NCI-H2171 treated with DMSO at 0.1 percent for 48 hours (cell line): ENCODE measurements at regions not wholly inside any gene's neighbourhood (a gene's known extent, or its start where the extent isn't known, plus 50 kb on each side); places are given as distances from the start of the nearest gene placed in this dataset.
"Not testable (repeated sequence)": the region's sequence is repeated elsewhere in the genome, so short reads cannot be mapped to it uniquely, and the experiment has no call there.

Experiments
- DNase-seq: peaks from one replicate; lab custom pipeline; 2025; lab: John Stamatoyannopoulos, UW

DNA sequence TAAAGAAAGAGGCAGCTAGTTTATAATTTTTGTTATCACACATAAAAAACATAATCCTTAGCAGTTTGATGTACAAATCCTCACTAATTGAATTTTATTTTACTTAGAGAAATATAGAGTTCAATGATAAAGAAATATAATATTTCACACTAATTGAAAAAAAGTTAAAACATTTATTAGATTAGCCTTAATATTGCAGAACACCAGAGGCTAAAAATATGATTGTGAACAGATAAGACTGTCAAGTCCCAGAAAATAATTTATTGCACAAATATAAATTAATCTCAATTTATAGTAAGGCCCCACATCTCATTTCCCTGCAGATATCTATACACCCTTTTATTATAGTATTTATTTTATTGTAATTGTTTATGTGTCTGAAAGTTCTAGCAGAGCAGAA is 690.8 kb upstream of the PHF14 start:
- no peak for DNase-seq

- DNase-seq, result no peak
Measured at GRCh38 chr7:10284001-10284400, 689.7 kb upstream of the PHF14 start.

DNA sequence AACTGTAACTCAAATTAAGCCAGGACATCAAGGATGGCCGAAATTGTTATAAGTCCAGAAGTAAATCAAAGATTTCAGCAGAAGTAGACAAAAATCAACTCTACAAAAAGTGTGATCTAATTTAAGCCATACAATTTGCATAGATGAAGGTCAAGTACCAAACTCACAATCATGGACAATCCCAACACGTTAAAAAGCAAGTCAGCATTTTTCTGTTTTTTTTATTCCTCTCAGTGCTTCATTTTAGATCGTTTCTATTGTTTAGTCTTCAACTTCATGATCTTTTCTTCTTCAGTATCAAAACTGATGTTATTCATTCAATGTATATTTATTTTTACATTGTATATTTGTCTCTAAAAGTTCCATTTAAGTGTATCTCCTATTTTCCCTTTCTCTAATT is 674.3 kb upstream of the PHF14 start:
- no peak for DNase-seq

DNA sequence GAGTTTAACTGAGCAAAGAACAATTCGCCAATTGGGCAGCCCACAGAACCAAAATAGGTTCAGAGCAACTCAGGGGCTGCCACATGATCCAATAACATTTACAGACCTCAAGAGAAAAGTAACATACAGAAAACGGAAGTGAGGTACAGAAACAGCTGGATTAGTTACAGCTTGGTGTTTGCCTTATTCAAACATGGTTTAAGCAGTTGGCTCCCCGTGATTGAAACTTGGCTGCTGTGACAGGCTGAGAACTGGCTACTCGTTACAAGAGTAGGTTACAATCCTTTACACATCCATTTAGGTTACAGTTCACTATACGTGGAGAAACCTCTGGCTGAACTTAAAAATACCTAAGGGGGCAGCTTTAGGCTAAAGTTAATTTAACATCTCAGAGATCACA is 673.1 kb upstream of the PHF14 start:
- DNase-seq, result no peak

- no peak for DNase-seq
Measured at GRCh38 chr7:10308276-10308675, 665.4 kb upstream of the PHF14 start.

DNA sequence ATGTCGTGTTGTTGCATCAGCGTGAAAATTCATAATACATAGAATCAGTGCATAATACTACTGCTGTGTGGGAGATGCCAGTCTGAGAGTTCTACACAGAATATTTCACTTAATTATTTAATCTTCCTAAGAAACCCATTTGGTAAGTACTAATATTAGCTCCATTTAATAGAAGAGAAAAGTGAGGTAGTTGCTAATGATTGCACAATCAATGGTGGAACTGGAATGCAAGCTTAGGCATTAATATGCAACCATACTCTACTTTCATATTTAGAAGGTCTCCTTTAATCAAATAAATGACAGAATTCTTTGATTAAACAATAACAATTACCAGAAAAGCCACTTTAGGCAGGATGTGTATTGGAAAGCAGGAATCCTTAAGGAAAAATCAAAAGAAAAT is 660.7 kb upstream of the PHF14 start:
- no peak for DNase-seq

DNA sequence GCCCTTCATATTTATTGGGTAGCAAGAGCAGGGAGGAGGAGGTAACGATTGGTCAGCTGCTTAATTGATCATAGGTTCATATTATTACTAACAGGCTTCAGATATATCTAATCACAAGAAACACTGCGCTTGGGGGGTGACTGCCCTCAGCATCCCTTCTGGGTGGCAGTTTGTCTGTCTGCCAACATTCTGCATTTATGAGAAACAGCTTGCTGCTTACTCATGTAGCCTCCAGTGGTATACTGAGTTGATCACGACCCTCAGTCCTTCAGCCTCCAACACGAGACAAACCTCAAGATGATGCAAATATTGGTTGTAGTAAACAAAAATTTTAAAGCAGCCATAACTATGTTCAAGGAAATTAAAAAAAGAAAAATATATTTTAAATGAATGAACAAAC is 657.8 kb upstream of the PHF14 start:
- no peak for DNase-seq

DNA sequence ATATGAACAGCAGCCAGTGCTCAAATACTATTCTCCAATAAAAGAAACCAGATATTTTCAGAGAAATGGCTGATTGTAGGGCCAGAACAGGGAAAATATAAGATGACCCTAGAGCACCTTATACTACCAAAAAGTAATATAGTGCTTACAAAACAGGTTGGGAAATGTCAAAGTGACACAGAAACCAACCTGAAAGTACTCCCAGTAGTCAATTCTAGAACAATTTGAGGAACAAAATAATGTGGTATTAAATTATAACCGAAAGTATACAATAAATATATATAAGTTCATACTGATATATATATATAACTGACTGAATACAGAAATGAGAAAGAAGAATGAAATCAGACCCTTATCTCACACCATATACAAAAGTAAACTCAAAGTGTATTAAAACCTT is 657.2 kb upstream of the PHF14 start:
- DNase-seq, result no peak

DNA sequence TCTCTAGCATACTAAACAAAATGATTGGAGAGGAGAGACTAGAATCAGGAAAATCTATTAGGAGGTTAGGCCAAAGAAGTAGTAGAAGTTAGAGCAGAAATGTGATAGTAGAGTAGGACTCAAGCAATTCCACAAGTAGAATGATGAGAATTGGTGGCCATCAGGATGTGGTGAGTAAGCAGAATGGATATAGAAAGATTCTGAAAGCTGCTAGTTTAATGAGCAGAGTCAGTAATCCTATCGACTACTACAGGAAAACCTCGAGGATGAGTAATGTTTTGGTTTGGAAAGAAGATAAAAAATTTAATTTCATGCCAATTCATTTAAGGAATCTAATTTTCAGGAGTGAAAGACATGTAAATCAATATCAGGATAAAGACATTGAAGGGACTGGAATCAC is 648.3 kb upstream of the PHF14 start:
- no peak for DNase-seq

- DNase-seq, result no peak
Measured at GRCh38 chr7:10343108-10343507, 630.6 kb upstream of the PHF14 start.

GRCh38 chr7:10346032-10346431 is 627.6 kb upstream of the PHF14 start:
- no peak for DNase-seq

DNA sequence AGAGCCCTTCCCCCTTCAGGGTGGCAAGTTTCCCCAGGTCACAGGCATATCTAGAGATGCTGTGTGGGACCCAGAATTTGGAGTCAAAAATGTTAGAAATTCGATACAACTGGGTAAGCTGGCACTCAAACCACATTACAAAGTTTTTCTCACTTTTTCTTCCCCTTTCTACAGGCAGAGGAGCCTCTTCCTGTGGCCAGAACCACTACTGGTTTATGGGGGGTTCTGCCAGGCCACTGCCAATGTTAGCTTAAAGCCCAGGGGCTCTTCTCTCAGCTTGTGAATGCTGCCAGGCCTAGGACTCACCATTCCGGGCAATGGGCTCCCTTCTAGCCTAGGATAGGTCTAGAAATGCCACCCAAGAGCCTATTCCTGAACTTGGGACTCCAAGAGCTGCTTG is 617.9 kb upstream of the PHF14 start:
- no peak for DNase-seq

GRCh38 chr7:10360050-10360449 is 613.6 kb upstream of the PHF14 start:
- DNase-seq, result no peak

DNA sequence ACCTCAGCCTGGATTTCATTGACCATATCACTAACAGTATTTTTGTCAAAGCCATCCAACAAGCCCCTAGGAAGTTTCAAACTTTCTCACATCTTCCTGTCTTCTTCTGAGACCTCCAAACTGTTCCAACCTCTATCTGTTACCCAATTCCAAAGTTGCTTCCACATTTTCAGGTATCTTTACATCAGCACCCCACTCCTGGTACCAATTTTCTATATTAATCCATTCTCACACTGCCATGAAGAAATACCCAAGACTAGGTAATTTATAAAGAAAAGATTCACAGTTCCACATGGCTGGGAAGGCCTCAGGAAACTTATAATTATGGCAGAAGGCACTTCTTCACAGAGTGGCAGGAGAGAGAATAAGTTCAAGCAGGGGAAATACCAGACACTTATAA is 571.9 kb upstream of the PHF14 start:
- DNase-seq, result no peak

- peak; percentile 57 for DNase-seq
Measured at GRCh38 chr7:10412422-10413019, 561.2 kb upstream of the PHF14 start.

DNA sequence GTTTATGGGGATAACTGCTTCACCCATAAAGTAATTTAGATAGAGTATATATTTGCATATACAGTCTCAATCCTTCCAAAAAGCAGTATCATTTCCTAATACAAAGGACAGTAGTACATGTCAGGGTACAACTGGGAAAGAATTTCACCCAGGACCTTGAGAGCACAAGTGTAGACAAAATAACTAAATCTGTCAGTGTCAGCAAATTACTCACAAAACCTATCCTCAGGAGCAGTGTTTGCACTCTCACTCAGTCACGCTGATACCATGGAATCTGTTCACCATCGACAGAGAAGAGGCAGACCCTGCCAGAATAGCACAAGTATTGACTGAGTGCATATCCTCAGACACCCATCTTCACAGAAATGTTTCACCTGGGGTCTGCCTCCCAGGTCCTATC is 554.7 kb upstream of the PHF14 start:
- no peak for DNase-seq

- DNase-seq, result no peak
Measured at GRCh38 chr7:10429031-10429430, 544.6 kb upstream of the PHF14 start.

GRCh38 chr7:10429511-10429910 is 544.2 kb upstream of the PHF14 start:
- no peak for DNase-seq

DNA sequence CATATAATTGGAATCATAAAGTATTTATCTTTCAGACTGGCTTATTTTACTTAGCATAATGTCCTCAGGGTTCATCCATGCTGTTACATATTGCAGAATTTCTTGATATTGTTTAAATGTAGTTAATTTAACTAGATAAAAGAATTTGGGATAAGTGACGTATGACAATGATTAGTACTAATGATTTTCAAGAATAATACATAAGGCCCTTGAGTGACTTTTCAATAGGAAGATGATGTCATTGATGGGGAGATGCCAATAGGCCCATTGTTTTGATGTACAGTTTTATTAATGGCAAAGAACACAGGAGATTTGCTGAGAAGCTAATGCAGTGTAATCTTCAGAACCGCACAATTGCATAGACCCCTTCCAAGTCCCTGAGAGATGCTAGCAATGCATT is 537.4 kb upstream of the PHF14 start:
- DNase-seq, result no peak

- no peak for DNase-seq
Measured at GRCh38 chr7:10439027-10439426, 534.6 kb upstream of the PHF14 start.

DNA sequence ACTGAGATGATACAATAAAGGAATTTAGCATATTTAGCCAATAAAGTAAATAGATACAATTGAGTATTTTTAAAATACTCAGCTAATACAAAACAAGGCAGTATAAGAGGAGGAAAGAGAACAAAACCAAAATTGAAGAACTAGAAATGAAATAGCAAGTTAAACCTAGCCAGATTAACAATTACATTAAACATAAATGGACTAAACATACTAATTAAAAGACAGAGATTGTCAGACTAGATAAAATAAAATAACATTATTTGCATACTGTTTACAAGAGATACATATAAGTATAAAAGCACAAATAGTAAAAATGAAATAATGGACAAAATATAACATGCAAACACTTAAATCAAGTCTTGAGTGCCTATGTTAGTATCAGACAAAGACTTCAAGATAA is 517.7 kb upstream of the PHF14 start:
- DNase-seq, result no peak

GRCh38 chr7:10460474-10460873 is 513.2 kb upstream of the PHF14 start:
- no peak for DNase-seq

DNA sequence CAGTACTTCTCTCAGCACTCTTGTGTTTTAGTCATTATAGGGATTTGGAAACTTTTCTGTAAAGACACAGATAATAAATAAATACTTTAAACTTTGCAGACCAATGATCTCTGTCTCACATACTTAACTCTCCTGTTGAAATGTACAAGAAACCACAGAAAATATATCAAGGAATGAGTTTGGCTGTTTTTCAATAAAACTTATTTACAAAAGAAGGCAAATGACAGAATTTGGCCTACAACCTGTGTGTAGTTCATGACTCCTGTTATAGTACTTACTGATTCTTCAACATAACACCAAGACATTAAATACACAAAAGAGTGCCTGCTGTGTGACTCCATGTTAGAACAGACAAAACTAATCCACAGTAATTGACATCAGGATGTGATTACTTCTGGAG is 510.0 kb upstream of the PHF14 start:
- DNase-seq, result no peak

DNA sequence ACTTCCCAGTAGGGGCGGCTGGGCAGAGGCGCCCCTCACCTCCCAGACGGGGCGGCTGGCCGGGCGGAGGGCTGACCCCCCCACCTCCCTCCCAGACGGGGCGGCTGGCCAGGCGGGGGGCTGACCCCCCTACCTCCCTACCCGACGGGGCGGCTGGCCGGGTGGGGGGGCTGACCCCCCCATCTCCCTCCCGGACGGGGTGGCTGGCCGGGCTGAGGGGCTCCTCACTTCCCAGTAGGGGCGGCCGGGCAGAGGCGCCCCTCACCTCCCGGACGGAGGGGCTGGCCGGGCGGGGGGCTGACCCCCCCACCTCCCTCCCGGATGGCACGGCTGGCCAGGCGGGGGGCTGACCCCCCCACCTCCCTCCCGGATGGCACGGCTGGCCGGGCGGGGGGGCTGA is 508.1 kb upstream of the PHF14 start:
- not testable (repeated sequence) for DNase-seq

DNA sequence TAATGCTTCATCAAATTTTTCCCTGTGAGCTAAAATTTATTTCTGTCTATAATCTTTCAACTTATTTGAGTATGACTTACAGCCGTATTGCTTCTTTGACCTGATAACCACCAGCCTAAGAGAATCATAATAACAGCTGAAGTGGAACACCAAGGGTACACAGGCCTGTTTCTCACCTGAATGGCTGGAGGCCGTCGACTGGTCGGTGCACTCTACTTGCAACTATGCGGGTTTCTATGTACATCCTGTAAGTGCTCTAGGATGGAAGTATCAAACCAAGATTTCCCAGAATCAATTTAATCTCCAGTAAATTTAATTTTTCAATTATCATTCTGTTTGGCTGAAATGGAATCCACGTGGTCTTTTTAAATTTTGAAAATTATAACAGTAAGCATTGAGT is 504.8 kb upstream of the PHF14 start:
- DNase-seq, result no peak
